ENCODE measurements at regions not wholly inside any gene's neighbourhood (a gene's known extent, or its start where the extent isn't known, plus 50 kb on each side); places are given as distances from the start of the nearest gene placed in this dataset.

GRCh38 chr5:5787373-5787772, 364.9 kb downstream of the ICE1 start:
- DNase-seq (ENCODE audit: low spot score): no peak
- TF ChIP-seq CTCF (IDR thresholded peaks at IDR 0.05; ENCODE audit: borderline replicate concordance, control extremely low read depth, extremely low read depth, insufficient read depth, missing control alignments): no peak
- in situ Hi-C loops (cut with MboI; ENCODE audit: low sequenced_read_pairs, unreplicated experiment): no loop called here

GRCh38 chr5:5784101-5784500, 361.6 kb downstream of the ICE1 start:
- no peak for TF ChIP-seq CTCF (IDR thresholded peaks at IDR 0.05; ENCODE audit: borderline replicate concordance, control extremely low read depth, extremely low read depth, insufficient read depth, missing control alignments)
- no peak for DNase-seq (ENCODE audit: low spot score)
- in situ Hi-C loops (cut with MboI; ENCODE audit: low sequenced_read_pairs, unreplicated experiment): no loop called here

GRCh38 chr5:5783021-5783420, 360.5 kb downstream of the ICE1 start:
- no peak for DNase-seq (ENCODE audit: low spot score)
- in situ Hi-C loops (cut with MboI; ENCODE audit: low sequenced_read_pairs, unreplicated experiment): no loop called here
- no peak for TF ChIP-seq CTCF (IDR thresholded peaks at IDR 0.05; ENCODE audit: borderline replicate concordance, control extremely low read depth, extremely low read depth, insufficient read depth, missing control alignments)

- DNase-seq (ENCODE audit: low spot score): no peak
- TF ChIP-seq CTCF (IDR thresholded peaks at IDR 0.05; ENCODE audit: borderline replicate concordance, control extremely low read depth, extremely low read depth, insufficient read depth, missing control alignments): no peak
- in situ Hi-C loops (cut with MboI; ENCODE audit: low sequenced_read_pairs, unreplicated experiment): no loop called here
Observed at GRCh38 chr5:5782402-5782801, 359.9 kb downstream of the ICE1 start.

- TF ChIP-seq CTCF (IDR thresholded peaks at IDR 0.05; ENCODE audit: borderline replicate concordance, control extremely low read depth, extremely low read depth, insufficient read depth, missing control alignments): no peak
- no peak for DNase-seq (ENCODE audit: low spot score)
- in situ Hi-C loops (cut with MboI; ENCODE audit: low sequenced_read_pairs, unreplicated experiment): no loop called here
Observed at GRCh38 chr5:5781335-5781734, 358.9 kb downstream of the ICE1 start.

- TF ChIP-seq CTCF (IDR thresholded peaks at IDR 0.05; ENCODE audit: borderline replicate concordance, control extremely low read depth, extremely low read depth, insufficient read depth, missing control alignments): no peak
- no peak for DNase-seq (ENCODE audit: low spot score)
- in situ Hi-C loops (cut with MboI; ENCODE audit: low sequenced_read_pairs, unreplicated experiment): no loop called here
Observed at GRCh38 chr5:5780253-5780652, 357.8 kb downstream of the ICE1 start.

- no peak for TF ChIP-seq CTCF (IDR thresholded peaks at IDR 0.05; ENCODE audit: borderline replicate concordance, control extremely low read depth, extremely low read depth, insufficient read depth, missing control alignments)
- in situ Hi-C loops (cut with MboI; ENCODE audit: low sequenced_read_pairs, unreplicated experiment): no loop called here
Observed at GRCh38 chr5:5777013-5777412, 354.5 kb downstream of the ICE1 start.

More at GRCh38 chr5:5777013-5777412, 354.5 kb downstream of the ICE1 start:
- no peak for DNase-seq (ENCODE audit: low spot score)

All from GM13976 (cell line).